Endodermal cell (in vitro differentiated cells): ENCODE measurements at regions not wholly inside any gene's neighbourhood (a gene's known extent, or its start where the extent isn't known, plus 50 kb on each side); places are given as distances from the start of the nearest gene placed in this dataset.

Experiments
- DNase-seq: peaks from one replicate; pipeline ENCODE4 v3.0.0-alpha.2; 2017
- H3K27ac ChIP-seq: 2 replicates; pipeline ENCODE4 v1.5.1; 2013; ENCODE audit warnings: mild to moderate bottlenecking, low read depth, low read length, moderate library complexity
- H3K27me3 ChIP-seq: 2 replicates; pipeline ENCODE4 v1.6.1; 2013; ENCODE audit warnings: mild to moderate bottlenecking, low read length, moderate library complexity; ENCODE audit not compliant: insufficient read depth, control insufficient read depth, poor library complexity, severe bottlenecking
- H3K36me3 ChIP-seq: 2 replicates; pipeline ENCODE4 v1.7.0; 2013; ENCODE audit warnings: mild to moderate bottlenecking, low read length, moderate library complexity; ENCODE audit not compliant: control insufficient read depth, insufficient read depth
- H3K4me1 ChIP-seq: one replicate; pipeline ENCODE4 v1.7.0; 2013; ENCODE audit warnings: low read length; ENCODE audit not compliant: control insufficient read depth, insufficient read depth
- H3K4me3 ChIP-seq: 2 replicates; pipeline ENCODE4 v1.5.1; 2013; ENCODE audit warnings: mild to moderate bottlenecking, low read length, moderate library complexity
- H3K9ac ChIP-seq: 2 replicates; pipeline ENCODE4 v1.6.1; 2013; ENCODE audit warnings: mild to moderate bottlenecking, low read length, moderate library complexity; ENCODE audit not compliant: poor library complexity, severe bottlenecking; ENCODE audit errors: extremely low read depth
- H3K9me3 ChIP-seq: 2 replicates; pipeline ENCODE4 v1.6.1; 2013; ENCODE audit warnings: mild to moderate bottlenecking, low read length, moderate library complexity; ENCODE audit not compliant: control insufficient read depth
- H3K27ac Mint-ChIP-seq: 2 replicates; pipeline ENCODE4 v1.8.0; 2020; ENCODE audit warnings: mixed read lengths
- H3K27me3 Mint-ChIP-seq: 2 replicates; pipeline ENCODE4 v1.8.0; 2021; ENCODE audit warnings: mild to moderate bottlenecking, mixed read lengths; ENCODE audit not compliant: insufficient read depth
- H3K36me3 Mint-ChIP-seq: 2 replicates; pipeline ENCODE4 v1.8.0; 2020; ENCODE audit warnings: low read depth, mixed read lengths
- H3K4me1 Mint-ChIP-seq: 2 replicates; pipeline ENCODE4 v1.8.0; 2020; ENCODE audit warnings: mixed read lengths
- H3K4me3 Mint-ChIP-seq: 2 replicates; pipeline ENCODE4 v1.8.0; 2020; ENCODE audit warnings: mild to moderate bottlenecking, moderate library complexity, mixed read lengths
- H3K9me3 Mint-ChIP-seq: 2 replicates; pipeline ENCODE4 v1.8.0; 2020; ENCODE audit warnings: mild to moderate bottlenecking, mixed read lengths
- CTCF ChIP-seq: fragments of 200-600 bp; sonication (generic); conservative IDR thresholded peaks from 2 replicates; pipeline ENCODE4 v1.5.0; 2021; ENCODE audit warnings: antibody characterized with exemption, mild to moderate bottlenecking
- WGBS, 2 experiments: methylation state at CpG; one replicate each; pipeline versions ENCODE4 v1.1.5 to v1.1.7; 2013; ENCODE audit warnings: missing lambda C conversion rate in 2 of 2, mixed read lengths in 1 of 2; ENCODE audit not compliant: insufficient coverage in 1 of 2, insufficient read length in 1 of 2; 5-methylcytosine and 5-hydroxymethylcytosine counted together

GRCh38 chr1:188070848-188071247 lies 1242.1 kb downstream of the PLA2G4A start:
- WGBS, 2 experiments: 33% methylated on average over 1 of the region's 1 CpG
- Mint-ChIP-seq H3K27me3 (no peaks in the 10 kb centered on the region), H3K4me3 (no peak overlapping the region)

GRCh38 chr1:188089015-188089414 lies 1260.3 kb downstream of the PLA2G4A start:
- no peak overlapping the region for H3K9ac ChIP-seq
- Mint-ChIP-seq H3K4me3 (peak overlapping the region; percentile 10), H3K9me3 (peaks cover 15% of the 10 kb centered on the region), H3K27ac (peak overlapping the region; percentile 80), H3K4me1 (peaks cover 31% of the 10 kb centered on the region), H3K27me3 (no peaks in the 10 kb centered on the region), H3K36me3 (peaks cover 6% of the 10 kb centered on the region)
- H3K27me3 ChIP-seq: no peaks in the 10 kb centered on the region
- H3K36me3 ChIP-seq: no peaks in the 10 kb centered on the region
- no peak for TF ChIP-seq CTCF
- no peak overlapping the region for H3K4me3 ChIP-seq
- 50 to 60% methylated on average over 1 to 3 of the region's 3 CpGs for WGBS, 2 experiments
- H3K9me3 ChIP-seq: peaks cover 10% of the 10 kb centered on the region
- no peaks in the 10 kb centered on the region for H3K4me1 ChIP-seq
- H3K27ac ChIP-seq: no peak overlapping the region
- peak; percentile 57 for DNase-seq

More at GRCh38 chr1:188070848-188071247, 1242.1 kb downstream of the PLA2G4A start:
- peaks cover 5% of the 10 kb centered on the region for H3K9me3 ChIP-seq
- H3K4me3 ChIP-seq: no peak overlapping the region
- no peaks in the 10 kb centered on the region for H3K27me3 ChIP-seq
- TF ChIP-seq CTCF: peak; percentile 58
- Mint-ChIP-seq H3K9me3 (peaks cover 8% of the 10 kb centered on the region), H3K4me1 (no peaks in the 10 kb centered on the region), H3K36me3 (no peaks in the 10 kb centered on the region), H3K27ac (no peak overlapping the region)
- H3K36me3 ChIP-seq: no peaks in the 10 kb centered on the region
- DNase-seq: peak; percentile 69
- H3K4me1 ChIP-seq: no peaks in the 10 kb centered on the region
- no peak overlapping the region for H3K27ac ChIP-seq
- H3K9ac ChIP-seq: no peak overlapping the region

- no peak for TF ChIP-seq CTCF
- DNase-seq: no peak
- H3K4me3 ChIP-seq: no peak overlapping the region
- Mint-ChIP-seq H3K4me1 (peaks cover 31% of the 10 kb centered on the region), H3K9me3 (peaks cover 15% of the 10 kb centered on the region), H3K4me3 (no peak overlapping the region), H3K36me3 (peaks cover 6% of the 10 kb centered on the region), H3K27ac (peak overlapping the region; percentile 80), H3K27me3 (no peaks in the 10 kb centered on the region)
- peaks cover 10% of the 10 kb centered on the region for H3K9me3 ChIP-seq
- no peak overlapping the region for H3K27ac ChIP-seq
- H3K9ac ChIP-seq: no peak overlapping the region
- no peaks in the 10 kb centered on the region for H3K4me1 ChIP-seq
- H3K36me3 ChIP-seq: no peaks in the 10 kb centered on the region
- H3K27me3 ChIP-seq: no peaks in the 10 kb centered on the region
These were observed 1260.7 kb downstream of the PLA2G4A start for GRCh38 chr1:188089461-188089860.
